ENCODE measurements at regions not wholly inside any gene's neighbourhood (a gene's known extent, or its start where the extent isn't known, plus 50 kb on each side); places are given as distances from the start of the nearest gene placed in this dataset.
A peak's percentile ranks its signal among the peaks of the same experiment; 100 is the strongest.

DNA sequence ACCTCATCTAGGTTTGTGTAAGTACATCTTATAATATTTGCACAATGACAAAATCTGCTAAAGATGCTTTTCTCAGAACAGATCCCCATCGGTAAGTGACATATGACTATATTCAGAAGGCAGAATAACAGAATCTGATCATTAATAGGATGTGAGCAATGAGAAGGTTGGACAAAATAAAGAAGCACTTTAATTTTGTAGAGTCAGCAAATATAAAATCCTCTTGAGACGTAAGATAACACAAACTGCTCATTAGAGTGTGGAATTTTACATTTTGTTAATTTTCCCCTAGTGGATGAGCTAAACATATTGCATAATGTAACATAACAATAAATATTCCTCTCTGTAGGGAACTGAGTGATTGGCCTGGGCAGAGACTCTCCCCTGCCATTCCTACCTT is 658.4 kb upstream of the ZP4 start (continued):
- TF ChIP-seq, protein P1, sequence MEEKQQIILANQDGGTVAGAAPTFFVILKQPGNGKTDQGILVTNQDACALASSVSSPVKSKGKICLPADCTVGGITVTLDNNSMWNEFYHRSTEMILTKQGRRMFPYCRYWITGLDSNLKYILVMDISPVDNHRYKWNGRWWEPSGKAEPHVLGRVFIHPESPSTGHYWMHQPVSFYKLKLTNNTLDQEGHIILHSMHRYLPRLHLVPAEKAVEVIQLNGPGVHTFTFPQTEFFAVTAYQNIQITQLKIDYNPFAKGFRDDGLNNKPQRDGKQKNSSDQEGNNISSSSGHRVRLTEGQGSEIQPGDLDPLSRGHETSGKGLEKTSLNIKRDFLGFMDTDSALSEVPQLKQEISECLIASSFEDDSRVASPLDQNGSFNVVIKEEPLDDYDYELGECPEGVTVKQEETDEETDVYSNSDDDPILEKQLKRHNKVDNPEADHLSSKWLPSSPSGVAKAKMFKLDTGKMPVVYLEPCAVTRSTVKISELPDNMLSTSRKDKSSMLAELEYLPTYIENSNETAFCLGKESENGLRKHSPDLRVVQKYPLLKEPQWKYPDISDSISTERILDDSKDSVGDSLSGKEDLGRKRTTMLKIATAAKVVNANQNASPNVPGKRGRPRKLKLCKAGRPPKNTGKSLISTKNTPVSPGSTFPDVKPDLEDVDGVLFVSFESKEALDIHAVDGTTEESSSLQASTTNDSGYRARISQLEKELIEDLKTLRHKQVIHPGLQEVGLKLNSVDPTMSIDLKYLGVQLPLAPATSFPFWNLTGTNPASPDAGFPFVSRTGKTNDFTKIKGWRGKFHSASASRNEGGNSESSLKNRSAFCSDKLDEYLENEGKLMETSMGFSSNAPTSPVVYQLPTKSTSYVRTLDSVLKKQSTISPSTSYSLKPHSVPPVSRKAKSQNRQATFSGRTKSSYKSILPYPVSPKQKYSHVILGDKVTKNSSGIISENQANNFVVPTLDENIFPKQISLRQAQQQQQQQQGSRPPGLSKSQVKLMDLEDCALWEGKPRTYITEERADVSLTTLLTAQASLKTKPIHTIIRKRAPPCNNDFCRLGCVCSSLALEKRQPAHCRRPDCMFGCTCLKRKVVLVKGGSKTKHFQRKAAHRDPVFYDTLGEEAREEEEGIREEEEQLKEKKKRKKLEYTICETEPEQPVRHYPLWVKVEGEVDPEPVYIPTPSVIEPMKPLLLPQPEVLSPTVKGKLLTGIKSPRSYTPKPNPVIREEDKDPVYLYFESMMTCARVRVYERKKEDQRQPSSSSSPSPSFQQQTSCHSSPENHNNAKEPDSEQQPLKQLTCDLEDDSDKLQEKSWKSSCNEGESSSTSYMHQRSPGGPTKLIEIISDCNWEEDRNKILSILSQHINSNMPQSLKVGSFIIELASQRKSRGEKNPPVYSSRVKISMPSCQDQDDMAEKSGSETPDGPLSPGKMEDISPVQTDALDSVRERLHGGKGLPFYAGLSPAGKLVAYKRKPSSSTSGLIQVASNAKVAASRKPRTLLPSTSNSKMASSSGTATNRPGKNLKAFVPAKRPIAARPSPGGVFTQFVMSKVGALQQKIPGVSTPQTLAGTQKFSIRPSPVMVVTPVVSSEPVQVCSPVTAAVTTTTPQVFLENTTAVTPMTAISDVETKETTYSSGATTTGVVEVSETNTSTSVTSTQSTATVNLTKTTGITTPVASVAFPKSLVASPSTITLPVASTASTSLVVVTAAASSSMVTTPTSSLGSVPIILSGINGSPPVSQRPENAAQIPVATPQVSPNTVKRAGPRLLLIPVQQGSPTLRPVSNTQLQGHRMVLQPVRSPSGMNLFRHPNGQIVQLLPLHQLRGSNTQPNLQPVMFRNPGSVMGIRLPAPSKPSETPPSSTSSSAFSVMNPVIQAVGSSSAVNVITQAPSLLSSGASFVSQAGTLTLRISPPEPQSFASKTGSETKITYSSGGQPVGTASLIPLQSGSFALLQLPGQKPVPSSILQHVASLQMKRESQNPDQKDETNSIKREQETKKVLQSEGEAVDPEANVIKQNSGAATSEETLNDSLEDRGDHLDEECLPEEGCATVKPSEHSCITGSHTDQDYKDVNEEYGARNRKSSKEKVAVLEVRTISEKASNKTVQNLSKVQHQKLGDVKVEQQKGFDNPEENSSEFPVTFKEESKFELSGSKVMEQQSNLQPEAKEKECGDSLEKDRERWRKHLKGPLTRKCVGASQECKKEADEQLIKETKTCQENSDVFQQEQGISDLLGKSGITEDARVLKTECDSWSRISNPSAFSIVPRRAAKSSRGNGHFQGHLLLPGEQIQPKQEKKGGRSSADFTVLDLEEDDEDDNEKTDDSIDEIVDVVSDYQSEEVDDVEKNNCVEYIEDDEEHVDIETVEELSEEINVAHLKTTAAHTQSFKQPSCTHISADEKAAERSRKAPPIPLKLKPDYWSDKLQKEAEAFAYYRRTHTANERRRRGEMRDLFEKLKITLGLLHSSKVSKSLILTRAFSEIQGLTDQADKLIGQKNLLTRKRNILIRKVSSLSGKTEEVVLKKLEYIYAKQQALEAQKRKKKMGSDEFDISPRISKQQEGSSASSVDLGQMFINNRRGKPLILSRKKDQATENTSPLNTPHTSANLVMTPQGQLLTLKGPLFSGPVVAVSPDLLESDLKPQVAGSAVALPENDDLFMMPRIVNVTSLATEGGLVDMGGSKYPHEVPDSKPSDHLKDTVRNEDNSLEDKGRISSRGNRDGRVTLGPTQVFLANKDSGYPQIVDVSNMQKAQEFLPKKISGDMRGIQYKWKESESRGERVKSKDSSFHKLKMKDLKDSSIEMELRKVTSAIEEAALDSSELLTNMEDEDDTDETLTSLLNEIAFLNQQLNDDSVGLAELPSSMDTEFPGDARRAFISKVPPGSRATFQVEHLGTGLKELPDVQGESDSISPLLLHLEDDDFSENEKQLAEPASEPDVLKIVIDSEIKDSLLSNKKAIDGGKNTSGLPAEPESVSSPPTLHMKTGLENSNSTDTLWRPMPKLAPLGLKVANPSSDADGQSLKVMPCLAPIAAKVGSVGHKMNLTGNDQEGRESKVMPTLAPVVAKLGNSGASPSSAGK (IDR thresholded peaks at IDR 0.05): no peak
- TF ChIP-seq MED1 (CRISPR knock-in tag; IDR thresholded peaks at IDR 0.05; ENCODE audit: borderline replicate concordance) (no peak), ZNF384 (IDR thresholded peaks at IDR 0.05; ENCODE audit: low read depth, low read length) (no peak), MYC (IDR thresholded peaks at IDR 0.05; ENCODE audit: low read depth, low read length) (no peak), MYC (CRISPR knock-in tag; IDR thresholded peaks at IDR 0.05; ENCODE audit: borderline replicate concordance, low read depth) (no peak), BCL6 (CRISPR knock-in tag; IDR thresholded peaks at IDR 0.05) (no peak), ERF (CRISPR knock-in tag; IDR thresholded peaks at IDR 0.05) (no peak), ZFP1 (CRISPR knock-in tag; IDR thresholded peaks at IDR 0.05) (no peak), ZNF146 (CRISPR knock-in tag; IDR thresholded peaks at IDR 0.05; ENCODE audit: unreplicated experiment) (no peak), MAFK (IDR thresholded peaks at IDR 0.05; ENCODE audit: low read length) (peak; percentile 86), SMARCA4 (IDR thresholded peaks at IDR 0.05) (no peak), POLR2AphosphoS2 (IDR thresholded peaks at IDR 0.05; ENCODE audit: low read length) (no peak), JUNB (CRISPR knock-in tag; conservative IDR thresholded peaks at IDR 0.05) (no peak)
- TF ChIP-seq, protein P2, sequence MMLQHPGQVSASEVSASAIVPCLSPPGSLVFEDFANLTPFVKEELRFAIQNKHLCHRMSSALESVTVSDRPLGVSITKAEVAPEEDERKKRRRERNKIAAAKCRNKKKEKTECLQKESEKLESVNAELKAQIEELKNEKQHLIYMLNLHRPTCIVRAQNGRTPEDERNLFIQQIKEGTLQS (IDR thresholded peaks at IDR 0.05): no peak
- TF ChIP-seq, protein P2 (CRISPR knock-in tag; conservative IDR thresholded peaks at IDR 0.05): no peak

Data from K562 (cell line).